ENCODE measurements at regions not wholly inside any gene's neighbourhood (a gene's known extent, or its start where the extent isn't known, plus 50 kb on each side); places are given as distances from the start of the nearest gene placed in this dataset.

- TF ChIP-seq EZH2 (IDR thresholded peaks at IDR 0.05) (no peak), POLR2AphosphoS5 (IDR thresholded peaks at IDR 0.05; ENCODE audit: borderline replicate concordance, low read depth, low read length) (no peak)
Observed at GRCh38 chr20:52078289-52078688, 113.3 kb downstream of the ZFP64 start.
